A673 (cell line): ENCODE measurements at regions not wholly inside any gene's neighbourhood (a gene's known extent, or its start where the extent isn't known, plus 50 kb on each side); places are given as distances from the start of the nearest gene placed in this dataset.

Experiments used
- BruUV-seq: library from RNA; stranded (reverse); fragments of 400-500 nt; replicated peaks from 2 replicates; lab custom pipeline; 2021; lab: Mats Ljungman, UMichigan
- CTCF ChIA-PET: fragments of 300-600 bp; sonication (Branson Sonifier 250); formaldehyde crosslinking; loops from one replicate; lab custom pipeline; 2022; ENCODE audit warnings: antibody characterized with exemption; lab: Charles Lee
- POLR2A ChIA-PET: fragments of 300-600 bp; sonication (Branson Sonifier 250); formaldehyde crosslinking; loops from one replicate; lab custom pipeline; 2022; ENCODE audit warnings: antibody characterized with exemption; ENCODE audit not compliant: low non-redundant PET; lab: Charles Lee
- DNase-seq: peaks from one replicate; pipeline ENCODE4 v3.0.0-alpha.2; 2015; ENCODE audit warnings: low spot score
- H3K27ac ChIP-seq: fragments of 200-600 bp; sonication (generic); 2 replicates; pipeline ENCODE4 v1.5.1; 2016; ENCODE audit warnings: mixed run types, low read depth, mild to moderate bottlenecking, mixed read lengths, antibody characterized with exemption, low read length; ENCODE audit not compliant: poor library complexity, severe bottlenecking
- H3K27me3 ChIP-seq: fragments of 200-600 bp; sonication (generic); replicated peaks from 2 replicates; pipeline ENCODE4 v1.6.1; 2017; ENCODE audit warnings: mixed run types, low read depth, mild to moderate bottlenecking, mixed read lengths, antibody characterized with exemption, low read length; ENCODE audit not compliant: insufficient read depth, poor library complexity
- H3K36me3 ChIP-seq: fragments of 200-600 bp; sonication (generic); 2 replicates; pipeline ENCODE4 v1.6.1; 2016; ENCODE audit warnings: mixed run types, mild to moderate bottlenecking, mixed read lengths, antibody characterized with exemption, low read length; ENCODE audit not compliant: insufficient read depth, poor library complexity, severe bottlenecking
- H3K4me1 ChIP-seq: fragments of 200-600 bp; sonication (generic); 2 replicates; pipeline ENCODE4 v1.6.1; 2017; ENCODE audit warnings: mixed run types, mild to moderate bottlenecking, mixed read lengths, antibody characterized with exemption, low read length; ENCODE audit not compliant: insufficient read depth, poor library complexity, severe bottlenecking
- H3K4me3 ChIP-seq: fragments of 200-600 bp; sonication (generic); 2 replicates; pipeline ENCODE4 v1.5.1; 2016; ENCODE audit warnings: low read depth, mixed run types, mild to moderate bottlenecking, mixed read lengths, low read length; ENCODE audit not compliant: poor library complexity, severe bottlenecking
- H3K9me3 ChIP-seq: fragments of 200-600 bp; sonication (generic); 2 replicates; pipeline ENCODE4 v1.6.1; 2016; ENCODE audit warnings: mixed run types, low read depth, mild to moderate bottlenecking, mixed read lengths, antibody characterized with exemption, low read length; ENCODE audit not compliant: poor library complexity, severe bottlenecking
- EZH2 ChIP-seq: fragments of 200-600 bp; sonication (generic); IDR thresholded peaks from 2 replicates; pipeline ENCODE4 v1.6.1; 2017; ENCODE audit warnings: borderline replicate concordance, low read depth, mild to moderate bottlenecking, mixed read lengths, antibody characterized with exemption, low read length; ENCODE audit not compliant: poor library complexity, severe bottlenecking
- intact Hi-C: fragments of 100-400 bp; cut with micrococcal nuclease; formaldehyde crosslinking; loops from one replicate; pipeline ENCODE4 v1.10.0; 2022; ENCODE audit not compliant: unreplicated experiment
- TF ChIP-seq, protein P1 (sequence below): fragments of 300-800, 200-600 bp; sonication (generic); conservative IDR thresholded peaks from 2 replicates; pipeline ENCODE4 v1.5.1; 2017; ENCODE audit warnings: low read depth, mild to moderate bottlenecking, antibody characterized with exemption, low read length, moderate library complexity, mixed read lengths

DNA sequence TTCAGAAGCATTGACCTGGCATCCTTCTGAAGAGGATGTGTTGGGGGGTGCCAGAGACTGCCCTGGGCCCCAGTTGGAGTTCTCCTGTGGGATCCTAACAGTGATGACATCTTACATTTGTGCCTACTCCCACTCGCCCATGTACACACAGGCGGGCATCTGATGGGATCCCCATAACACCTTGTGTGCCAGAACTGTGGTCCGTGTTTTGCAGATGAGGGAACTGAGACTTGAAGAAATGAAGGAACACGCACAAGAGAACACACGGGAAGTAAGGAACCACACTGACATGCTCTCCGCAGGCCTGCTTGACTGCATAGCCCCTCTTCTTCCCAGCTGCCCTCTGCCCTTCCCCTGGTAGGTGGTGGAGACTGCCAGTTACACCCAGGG, 255.3 kb downstream of the MYCN start:
- intact Hi-C loops, result no loop called here
- H3K9me3 ChIP-seq, result no peaks in the 10 kb centered on the region
- TF ChIP-seq, protein P1, sequence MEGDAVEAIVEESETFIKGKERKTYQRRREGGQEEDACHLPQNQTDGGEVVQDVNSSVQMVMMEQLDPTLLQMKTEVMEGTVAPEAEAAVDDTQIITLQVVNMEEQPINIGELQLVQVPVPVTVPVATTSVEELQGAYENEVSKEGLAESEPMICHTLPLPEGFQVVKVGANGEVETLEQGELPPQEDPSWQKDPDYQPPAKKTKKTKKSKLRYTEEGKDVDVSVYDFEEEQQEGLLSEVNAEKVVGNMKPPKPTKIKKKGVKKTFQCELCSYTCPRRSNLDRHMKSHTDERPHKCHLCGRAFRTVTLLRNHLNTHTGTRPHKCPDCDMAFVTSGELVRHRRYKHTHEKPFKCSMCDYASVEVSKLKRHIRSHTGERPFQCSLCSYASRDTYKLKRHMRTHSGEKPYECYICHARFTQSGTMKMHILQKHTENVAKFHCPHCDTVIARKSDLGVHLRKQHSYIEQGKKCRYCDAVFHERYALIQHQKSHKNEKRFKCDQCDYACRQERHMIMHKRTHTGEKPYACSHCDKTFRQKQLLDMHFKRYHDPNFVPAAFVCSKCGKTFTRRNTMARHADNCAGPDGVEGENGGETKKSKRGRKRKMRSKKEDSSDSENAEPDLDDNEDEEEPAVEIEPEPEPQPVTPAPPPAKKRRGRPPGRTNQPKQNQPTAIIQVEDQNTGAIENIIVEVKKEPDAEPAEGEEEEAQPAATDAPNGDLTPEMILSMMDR, result no peak
- no peak for TF ChIP-seq EZH2
- no TSS peak for BruUV-seq
- no peak overlapping the region for H3K4me3 ChIP-seq
- H3K4me1 ChIP-seq, result no peaks in the 10 kb centered on the region
- no peaks in the 10 kb centered on the region for H3K27me3 ChIP-seq
- no peaks in the 10 kb centered on the region for H3K36me3 ChIP-seq
- DNase-seq, result no peak
- ChIA-PET POLR2A (no interaction called here), CTCF (no interaction called here)
- H3K27ac ChIP-seq, result no peak overlapping the region

DNA sequence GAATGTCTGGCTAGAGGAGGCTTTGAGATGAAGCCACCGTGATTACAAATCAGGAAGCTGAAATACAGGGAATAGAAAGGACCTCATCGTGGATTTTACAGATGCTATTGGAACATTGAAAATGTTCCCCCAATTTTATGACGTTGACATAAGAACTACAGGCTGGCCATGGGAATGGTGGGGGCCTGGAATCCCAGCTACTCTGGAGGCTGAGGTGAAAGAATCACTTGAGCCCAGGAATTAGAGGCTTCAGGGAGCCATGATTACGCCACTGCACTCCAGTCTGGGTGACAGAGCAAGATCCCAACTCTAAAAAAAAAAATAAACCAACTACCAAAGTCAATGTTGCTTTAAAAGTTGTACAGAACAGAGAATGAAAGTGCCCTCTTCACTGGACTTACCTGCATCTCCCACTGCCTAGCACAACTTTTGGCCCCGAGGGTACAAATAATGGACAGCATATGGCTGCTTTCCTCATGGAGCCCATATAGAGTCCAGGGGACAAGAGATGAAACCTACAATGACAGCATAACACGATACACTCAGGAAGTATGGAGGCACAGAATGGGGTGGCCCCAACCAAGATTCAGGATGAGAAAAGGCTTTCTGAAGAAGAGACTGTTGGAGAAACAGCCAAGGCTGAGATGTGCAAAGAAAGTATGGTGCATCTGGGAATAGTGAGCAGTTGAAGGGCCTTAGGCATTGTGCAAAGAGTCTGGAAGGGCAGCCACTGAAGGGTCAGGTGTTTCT, 254.8 kb downstream of the MYCN start:
- no TSS peak for BruUV-seq
- Histone ChIP-seq H3K4me3 (no peak overlapping the region), H3K9me3 (no peaks in the 10 kb centered on the region), H3K36me3 (no peaks in the 10 kb centered on the region), H3K4me1 (no peaks in the 10 kb centered on the region), H3K27me3 (no peaks in the 10 kb centered on the region), H3K27ac (no peak overlapping the region)
- TF ChIP-seq EZH2, result no peak
- TF ChIP-seq, protein P1, result no peak
- intact Hi-C loops, result no loop called here
- DNase-seq, result no peak
- ChIA-PET POLR2A (no interaction called here), CTCF (no interaction called here)

DNA sequence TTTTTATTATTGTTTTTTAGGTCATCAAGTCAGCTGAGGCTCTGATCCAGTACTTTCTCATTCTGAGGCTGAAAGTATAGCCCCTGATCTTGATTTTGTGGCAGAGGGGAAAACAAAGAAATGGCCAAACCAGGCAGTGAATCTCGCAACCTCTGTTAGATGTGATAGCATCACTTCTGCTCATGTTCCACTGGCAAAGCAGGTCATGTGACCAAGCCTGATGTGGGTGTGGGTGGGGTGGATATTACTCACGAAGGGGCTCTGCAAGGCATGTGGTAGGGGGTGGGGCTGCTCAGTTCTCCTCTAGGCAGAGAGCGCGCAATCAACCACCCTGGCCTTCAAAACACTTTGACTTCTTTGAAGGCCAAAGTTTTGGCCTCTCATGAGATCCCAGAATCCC, 254.2 kb downstream of the MYCN start:
- TF ChIP-seq, protein P1, result no peak
- no peak for TF ChIP-seq EZH2
- BruUV-seq, result no TSS peak
- Histone ChIP-seq H3K4me1 (no peaks in the 10 kb centered on the region), H3K4me3 (no peak overlapping the region), H3K9me3 (no peaks in the 10 kb centered on the region), H3K27ac (no peak overlapping the region), H3K36me3 (no peaks in the 10 kb centered on the region), H3K27me3 (no peaks in the 10 kb centered on the region)
- POLR2A ChIA-PET, result no interaction called here
- intact Hi-C loops, result no loop called here
- DNase-seq, result no peak
- CTCF ChIA-PET, result no interaction called here
